Parathyroid adenoma (tissue), 2 donors: ENCODE measurements at regions not wholly inside any gene's neighbourhood (a gene's known extent, or its start where the extent isn't known, plus 50 kb on each side); places are given as distances from the start of the nearest gene placed in this dataset.

Source experiments
- H2AFZ ChIP-seq: fragments of 300-600 bp; sonication (generic); one replicate; pipeline ENCODE4 v1.7.0; 2017; ENCODE audit warnings: antibody characterized with exemption, mild to moderate bottlenecking
- H3K27ac ChIP-seq: fragments of 300-600 bp; sonication (generic); one replicate; pipeline ENCODE4 v1.7.0; 2017
- H3K27me3 ChIP-seq: fragments of 300-600 bp; sonication (generic); one replicate; pipeline ENCODE4 v1.7.0; 2017; ENCODE audit warnings: low read length; ENCODE audit not compliant: control insufficient read depth, insufficient read depth
- H3K36me3 ChIP-seq: fragments of 300-600 bp; sonication (generic); one replicate; pipeline ENCODE4 v1.7.0; 2017; ENCODE audit warnings: low read length; ENCODE audit not compliant: control insufficient read depth, insufficient read depth
- H3K4me1 ChIP-seq: fragments of 300-600 bp; sonication (generic); one replicate; pipeline ENCODE4 v1.7.0; 2017; ENCODE audit warnings: control low read depth
- H3K4me2 ChIP-seq: fragments of 300-600 bp; sonication (generic); one replicate; pipeline ENCODE4 v1.7.0; 2017; ENCODE audit warnings: low read length
- H3K4me3 ChIP-seq: fragments of 300-600 bp; sonication (generic); one replicate; pipeline ENCODE4 v1.7.0; 2017; ENCODE audit warnings: low read depth, low read length
- H3K79me2 ChIP-seq: fragments of 300-600 bp; sonication (generic); one replicate; pipeline ENCODE4 v1.7.0; 2017; ENCODE audit warnings: control low read depth
- H3K9ac ChIP-seq: fragments of 300-600 bp; sonication (generic); one replicate; pipeline ENCODE4 v1.7.0; 2017; ENCODE audit warnings: mild to moderate bottlenecking
- H3K9me3 ChIP-seq: fragments of 300-600 bp; sonication (generic); one replicate; pipeline ENCODE4 v1.7.0; 2017; ENCODE audit warnings: low read length; ENCODE audit not compliant: control insufficient read depth
- CTCF ChIP-seq: fragments of 300-600 bp; sonication (generic); IDR thresholded peaks from one replicate; pipeline ENCODE4 v1.7.0; 2017; ENCODE audit warnings: antibody characterized with exemption, mild to moderate bottlenecking
- donor health status: primary hyperparathyroidism.

GRCh38 chr1:218700666-218701065, 355.5 kb downstream of the TGFB2 start:
- H3K4me3 ChIP-seq: no peak overlapping the region
- H3K79me2 ChIP-seq: no peaks in the 10 kb centered on the region
- H2AFZ ChIP-seq: no peak overlapping the region
- no peak overlapping the region for H3K9ac ChIP-seq
- no peak overlapping the region for H3K4me2 ChIP-seq
- no peak for TF ChIP-seq CTCF
- no peaks in the 10 kb centered on the region for H3K9me3 ChIP-seq
- H3K27me3 ChIP-seq: no peaks in the 10 kb centered on the region
- H3K27ac ChIP-seq: no peak overlapping the region
- no peaks in the 10 kb centered on the region for H3K36me3 ChIP-seq
- no peaks in the 10 kb centered on the region for H3K4me1 ChIP-seq

GRCh38 chr1:218701131-218701530, 356.0 kb downstream of the TGFB2 start:
- no peak overlapping the region for H3K4me3 ChIP-seq

GRCh38 chr1:218702775-218703174, 357.6 kb downstream of the TGFB2 start:
- no peak overlapping the region for H3K27ac ChIP-seq
- no peaks in the 10 kb centered on the region for H3K27me3 ChIP-seq
- no peak for TF ChIP-seq CTCF
- no peaks in the 10 kb centered on the region for H3K4me1 ChIP-seq
- H3K36me3 ChIP-seq: no peaks in the 10 kb centered on the region
- H3K79me2 ChIP-seq: no peaks in the 10 kb centered on the region
- H3K9ac ChIP-seq: no peak overlapping the region
- no peak overlapping the region for H2AFZ ChIP-seq
- no peaks in the 10 kb centered on the region for H3K9me3 ChIP-seq
- no peak overlapping the region for H3K4me3 ChIP-seq
- H3K4me2 ChIP-seq: no peak overlapping the region

More at GRCh38 chr1:218701131-218701530, 356.0 kb downstream of the TGFB2 start:
- Histone ChIP-seq H3K4me2 (no peak overlapping the region), H3K9ac (no peak overlapping the region), H3K27me3 (no peaks in the 10 kb centered on the region), H3K27ac (no peak overlapping the region), H3K4me1 (no peaks in the 10 kb centered on the region), H2AFZ (no peak overlapping the region), H3K79me2 (no peaks in the 10 kb centered on the region), H3K9me3 (no peaks in the 10 kb centered on the region), H3K36me3 (no peaks in the 10 kb centered on the region)
- TF ChIP-seq CTCF: no peak

- H3K27ac ChIP-seq: no peak overlapping the region
- H2AFZ ChIP-seq: no peak overlapping the region
- no peaks in the 10 kb centered on the region for H3K4me1 ChIP-seq
- no peaks in the 10 kb centered on the region for H3K36me3 ChIP-seq
- H3K4me3 ChIP-seq: no peak overlapping the region
- TF ChIP-seq CTCF: no peak
- no peak overlapping the region for H3K9ac ChIP-seq
- no peak overlapping the region for H3K4me2 ChIP-seq
- H3K79me2 ChIP-seq: no peaks in the 10 kb centered on the region
- no peaks in the 10 kb centered on the region for H3K9me3 ChIP-seq
- no peaks in the 10 kb centered on the region for H3K27me3 ChIP-seq
Measured at GRCh38 chr1:218703836-218704235, 358.7 kb downstream of the TGFB2 start.

- no peak overlapping the region for H3K27ac ChIP-seq
- no peaks in the 10 kb centered on the region for H3K79me2 ChIP-seq
- TF ChIP-seq CTCF: no peak
- no peaks in the 10 kb centered on the region for H3K36me3 ChIP-seq
- H3K4me3 ChIP-seq: no peak overlapping the region
- H3K4me1 ChIP-seq: no peaks in the 10 kb centered on the region
- no peak overlapping the region for H2AFZ ChIP-seq
- H3K9me3 ChIP-seq: no peaks in the 10 kb centered on the region
- no peak overlapping the region for H3K4me2 ChIP-seq
- H3K27me3 ChIP-seq: no peaks in the 10 kb centered on the region
- H3K9ac ChIP-seq: no peak overlapping the region
Measured at GRCh38 chr1:218705391-218705790, 360.3 kb downstream of the TGFB2 start.
